ENCODE measurements at regions not wholly inside any gene's neighbourhood (a gene's known extent, or its start where the extent isn't known, plus 50 kb on each side); places are given as distances from the start of the nearest gene placed in this dataset.
"Not testable (repeated sequence)": the region's sequence is repeated elsewhere in the genome, so short reads cannot be mapped to it uniquely, and the experiment has no call there.

- DNase-seq: no peak
Observed at GRCh38 chr1:30099587-30100523, 623.5 kb downstream of the MATN1 start.

- DNase-seq: not testable (repeated sequence)
Observed at GRCh38 chr1:30097851-30098250, 625.5 kb downstream of the MATN1 start.

DNA sequence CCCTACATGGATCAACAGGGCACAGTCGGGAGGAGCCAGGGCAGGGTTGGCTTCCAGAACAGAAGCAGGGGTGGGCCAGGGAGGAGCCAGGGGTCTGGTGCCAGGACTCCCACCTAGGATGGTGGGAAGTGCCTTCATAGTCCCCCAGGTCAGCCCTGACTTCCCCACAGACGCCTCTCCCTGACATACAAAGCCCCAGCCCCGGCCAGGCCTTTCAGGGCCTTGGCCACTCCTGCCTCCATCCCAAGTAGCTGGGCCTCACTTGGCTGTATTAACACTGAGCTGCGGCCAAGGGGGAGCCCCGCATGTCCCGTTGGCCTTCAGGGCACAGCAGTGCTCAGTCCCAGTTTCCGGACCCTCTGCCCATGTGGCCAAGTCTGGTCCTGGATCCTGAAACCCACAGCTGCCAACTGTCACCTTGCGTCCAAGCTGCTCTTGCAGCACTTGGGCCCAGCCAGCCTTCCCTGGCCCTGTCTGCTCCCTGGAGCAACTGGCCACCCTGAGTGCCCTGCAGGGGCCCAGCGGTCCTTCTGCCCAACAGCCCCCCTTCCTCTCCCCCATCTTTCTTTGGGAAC is 627.8 kb downstream of the MATN1 start:
- no peak for DNase-seq

GRCh38 chr1:30095051-30095450 is 628.3 kb downstream of the MATN1 start:
- DNase-seq: no peak

- DNase-seq: no peak
Observed at GRCh38 chr1:30092051-30092858, 631.1 kb downstream of the MATN1 start.

GRCh38 chr1:30090162-30090820 is 633.1 kb downstream of the MATN1 start:
- DNase-seq: no peak

DNA sequence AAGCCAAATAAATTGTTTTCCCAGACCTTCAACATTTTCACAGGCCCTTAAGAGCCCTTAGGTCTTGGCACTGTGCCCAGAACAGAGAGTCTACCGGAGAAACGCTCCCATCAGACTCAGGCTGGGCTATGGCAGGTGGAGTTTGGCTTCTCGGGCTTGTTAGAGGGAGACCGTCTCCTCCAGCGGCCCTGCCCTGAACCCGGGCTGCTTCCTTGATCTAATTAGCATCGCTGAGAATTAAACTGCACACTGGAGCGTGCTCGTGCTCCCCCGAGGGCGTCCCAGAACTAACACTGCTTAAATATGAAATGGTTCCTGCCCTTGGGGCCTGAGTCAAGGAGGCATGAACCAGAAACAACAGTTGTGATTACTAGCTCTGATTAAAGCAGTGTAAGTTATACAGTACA is 634.4 kb downstream of the MATN1 start:
- DNase-seq: no peak

GRCh38 chr1:30088594-30088993 is 634.8 kb downstream of the MATN1 start:
- DNase-seq: no peak

DNA sequence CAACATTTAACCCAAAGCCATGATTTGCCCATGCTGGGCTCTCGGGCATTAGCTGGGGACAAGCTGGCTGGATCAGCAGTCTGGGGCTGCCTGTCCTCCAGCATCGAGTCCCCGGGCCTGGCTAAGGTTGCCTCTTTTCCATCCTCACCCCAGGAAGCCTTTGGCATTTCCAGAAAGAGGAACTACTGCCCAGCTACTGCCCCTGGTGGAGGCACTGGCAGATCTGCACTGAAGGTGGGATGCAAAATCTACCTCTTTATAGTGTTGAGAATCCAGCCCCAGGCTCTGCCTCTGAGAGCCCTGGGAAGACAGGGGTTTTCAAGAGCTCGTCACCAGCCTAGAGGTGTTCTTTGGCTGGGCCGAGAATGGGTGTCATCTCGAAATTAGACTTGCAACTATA is 635.9 kb downstream of the MATN1 start:
- no peak for DNase-seq

DNA sequence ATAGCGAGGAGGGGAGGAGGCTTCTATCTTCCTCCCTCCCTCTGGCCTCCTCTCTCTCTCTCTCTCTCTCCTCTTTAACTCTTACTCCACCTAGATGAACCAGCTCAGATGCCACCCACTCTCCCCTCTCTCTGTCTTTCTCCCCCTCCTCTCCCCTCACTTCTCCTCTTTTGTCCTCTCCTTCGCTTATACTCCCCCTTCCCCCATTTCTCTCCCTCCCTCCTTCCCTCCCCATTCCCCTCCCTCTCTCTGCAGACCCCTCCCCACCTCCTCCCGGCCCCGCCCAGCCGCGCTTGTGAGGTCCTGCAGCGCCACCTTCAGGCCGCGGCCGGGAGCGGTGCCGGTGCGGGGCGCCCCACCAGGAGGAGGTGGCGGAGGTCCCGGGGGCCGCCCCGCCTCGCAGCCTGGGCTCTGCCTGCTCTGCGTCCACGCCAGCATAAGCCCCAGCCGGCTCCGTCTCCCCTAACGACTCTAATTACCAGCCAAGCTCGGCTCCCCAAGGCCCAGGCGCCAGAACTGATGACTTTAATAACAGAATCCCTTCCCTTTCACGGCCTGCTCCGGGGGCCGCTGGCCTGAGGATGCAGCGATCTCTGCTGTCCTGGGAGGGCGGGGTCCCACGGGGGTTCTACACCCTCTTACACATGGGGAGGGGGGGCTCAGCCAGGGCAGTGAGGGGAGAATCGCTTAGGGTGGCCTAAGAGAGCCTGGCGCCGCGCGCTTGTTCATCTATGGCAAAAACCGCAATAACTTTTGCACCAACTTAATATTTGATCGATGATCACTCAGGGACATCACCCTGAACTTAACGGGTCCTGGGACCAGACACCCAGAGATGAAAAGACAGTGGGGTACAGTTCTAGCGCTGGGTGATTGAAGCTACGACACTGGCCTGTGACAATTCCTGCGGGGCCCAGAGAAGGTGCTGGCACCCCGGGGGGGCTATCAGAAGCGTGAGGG is 637.3 kb downstream of the MATN1 start:
- no peak for DNase-seq

GRCh38 chr1:30084909-30085571 is 638.3 kb downstream of the MATN1 start:
- no peak for DNase-seq

- DNase-seq: no peak
Observed at GRCh38 chr1:30083800-30084464, 639.5 kb downstream of the MATN1 start.

- DNase-seq: no peak
Observed at GRCh38 chr1:30081379-30082102, 641.8 kb downstream of the MATN1 start.

- not testable (repeated sequence) for DNase-seq
Observed at GRCh38 chr1:30075916-30076315, 647.5 kb downstream of the MATN1 start.

GRCh38 chr1:30068787-30069472 is 654.5 kb downstream of the MATN1 start:
- DNase-seq: no peak

DNA sequence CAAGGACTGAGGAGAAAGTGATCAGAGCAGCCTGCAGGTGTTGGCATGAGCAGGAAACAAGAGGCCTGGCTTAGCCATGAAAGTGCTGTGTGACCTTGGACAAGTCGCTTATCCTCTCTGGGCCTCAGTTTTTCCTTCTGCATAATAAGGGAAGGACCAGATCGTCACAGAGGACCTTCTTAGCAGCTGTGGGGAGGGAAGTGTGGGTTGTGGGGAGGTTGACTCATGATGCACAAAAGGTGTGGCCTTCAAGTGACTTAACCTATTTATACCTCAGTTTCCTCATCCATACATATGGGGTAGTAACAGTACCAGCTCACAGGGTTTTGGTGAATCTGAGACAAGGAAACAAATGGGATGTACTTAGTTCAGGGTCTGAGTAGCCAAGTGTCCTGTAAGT is 658.8 kb downstream of the MATN1 start:
- no peak for DNase-seq

- DNase-seq: no peak
Observed at GRCh38 chr1:30063621-30064280, 659.6 kb downstream of the MATN1 start.

Data from NCI-H446 treated with DMSO at 0.1 percent for 48 hours (cell line).